ENCODE measurements at regions not wholly inside any gene's neighbourhood (a gene's known extent, or its start where the extent isn't known, plus 50 kb on each side); places are given as distances from the start of the nearest gene placed in this dataset.
"Not testable (repeated sequence)": the region's sequence is repeated elsewhere in the genome, so short reads cannot be mapped to it uniquely, and the experiment has no call there.

DNA sequence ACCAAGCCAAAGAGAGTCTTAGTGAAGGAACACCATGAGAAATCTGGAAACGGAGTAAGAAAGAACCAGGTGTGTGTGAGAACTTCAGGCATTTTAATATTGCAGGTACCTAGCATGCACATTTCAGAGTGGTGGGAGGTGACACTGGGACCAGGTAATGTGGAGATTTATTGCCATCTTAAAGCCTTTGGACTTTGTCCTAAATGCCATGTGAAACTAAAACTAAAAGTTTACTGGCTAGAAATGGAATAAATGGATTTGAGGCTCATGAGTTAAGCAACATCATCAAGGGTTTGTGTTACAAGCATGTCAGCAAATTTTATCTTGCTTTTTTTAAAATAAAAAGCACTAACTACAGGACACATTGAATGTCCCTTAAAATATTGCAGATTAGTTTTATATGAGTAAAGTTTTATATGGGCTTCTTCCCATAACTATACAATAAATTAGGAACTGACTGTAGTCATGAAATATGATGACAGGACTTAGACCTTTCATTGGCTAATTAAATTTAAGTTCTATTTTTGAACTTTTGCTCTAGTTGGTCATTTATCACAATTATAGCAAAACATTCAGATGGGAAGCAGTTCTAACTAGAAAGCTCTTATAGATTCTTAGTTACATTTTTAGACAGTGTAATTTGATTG lies 721.1 kb upstream of the NOVA1 start:
- no peak for DNase-seq (ENCODE audit: low read depth, low spot score)
- in situ Hi-C loops (cut with HindIII; ENCODE audit: low pct_unique_long_range_greater_than_20kb, low sequenced_read_pairs): no loop called here

DNA sequence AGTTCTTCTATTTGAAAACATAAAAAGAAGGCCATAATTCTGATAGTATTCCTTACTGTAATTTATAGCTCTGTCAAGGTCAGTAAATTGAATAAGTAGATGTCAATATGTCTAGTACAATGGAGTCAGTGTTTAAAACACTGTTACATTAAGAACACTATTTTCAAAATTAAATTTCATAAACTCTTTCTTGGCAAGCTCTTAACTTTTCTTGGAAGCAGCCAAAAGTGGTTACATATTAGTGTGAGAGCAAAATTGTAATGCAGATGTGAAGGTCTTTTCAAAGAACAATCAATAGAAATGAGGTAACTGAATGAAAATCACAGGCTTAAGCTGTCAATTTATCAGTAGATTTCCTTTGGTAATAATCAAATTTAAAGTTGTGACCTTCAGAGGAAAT lies 722.4 kb upstream of the NOVA1 start:
- in situ Hi-C loops (cut with HindIII; ENCODE audit: low pct_unique_long_range_greater_than_20kb, low sequenced_read_pairs): no loop called here
- no peak for DNase-seq (ENCODE audit: low read depth, low spot score)

DNA sequence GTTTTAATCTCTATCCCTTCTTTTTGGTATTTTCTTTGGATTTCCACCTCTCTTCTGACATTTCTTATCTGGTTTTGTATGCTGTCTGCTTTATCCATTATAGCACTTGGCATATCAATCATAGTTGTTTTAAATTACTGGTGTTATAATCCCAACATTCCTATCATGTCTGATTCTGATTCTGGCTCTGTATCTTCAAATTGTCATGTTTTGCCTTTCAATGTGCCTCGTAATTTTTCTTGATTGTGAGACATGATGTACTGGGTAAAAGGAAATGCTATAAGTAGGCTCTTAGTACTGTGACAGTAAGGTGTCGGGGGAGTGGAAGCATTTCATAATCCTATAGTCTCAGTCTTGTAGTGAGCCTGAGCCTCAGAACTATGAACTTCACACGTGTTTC lies 729.3 kb upstream of the NOVA1 start:
- in situ Hi-C loops (cut with HindIII; ENCODE audit: low pct_unique_long_range_greater_than_20kb, low sequenced_read_pairs): no loop called here

DNA sequence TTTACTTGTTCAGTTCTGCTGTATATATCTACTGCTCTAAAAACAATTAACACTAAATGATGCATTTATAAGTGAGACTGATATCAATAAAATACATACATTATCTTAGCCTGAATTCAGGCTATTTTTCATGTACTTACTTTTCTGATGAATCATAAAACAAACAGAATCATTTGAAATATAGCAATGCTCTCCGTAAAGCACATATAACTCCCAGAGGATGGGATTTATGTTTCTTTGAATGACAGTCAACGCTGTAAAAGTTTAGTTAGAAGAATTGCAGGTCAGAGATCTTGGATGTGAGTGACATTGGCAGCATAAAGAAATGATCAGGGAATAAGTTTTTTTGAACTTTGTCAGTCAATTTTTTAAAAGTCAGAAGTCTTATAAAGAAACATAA lies 740.2 kb upstream of the NOVA1 start:
- DNase-seq (ENCODE audit: low read depth, low spot score): no peak
- in situ Hi-C loops (cut with HindIII; ENCODE audit: low pct_unique_long_range_greater_than_20kb, low sequenced_read_pairs): no loop called here

More for the DNA sequence above, 729.3 kb upstream of the NOVA1 start:
- DNase-seq (ENCODE audit: low read depth, low spot score): no peak

DNA sequence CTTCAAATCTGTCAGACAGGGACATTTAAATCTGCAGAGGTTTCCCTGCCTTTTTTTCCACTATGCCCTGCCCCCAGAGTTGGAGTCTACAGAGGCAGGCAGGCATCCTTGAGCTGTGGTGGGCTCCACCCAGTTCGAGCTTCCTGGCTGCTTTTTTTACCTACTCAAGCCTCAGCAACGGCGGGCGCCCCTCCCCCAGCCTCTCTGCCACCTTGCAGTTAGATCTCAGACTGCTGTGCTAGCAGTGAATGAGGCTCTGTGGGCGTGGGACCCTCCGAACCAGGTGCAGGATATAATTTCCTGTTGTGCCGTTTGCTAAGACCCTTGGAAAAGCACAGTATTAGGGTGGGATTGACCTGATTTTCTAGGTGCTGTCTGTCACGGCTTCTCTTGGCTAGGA lies 765.2 kb upstream of the NOVA1 start:
- in situ Hi-C loops (cut with HindIII; ENCODE audit: low pct_unique_long_range_greater_than_20kb, low sequenced_read_pairs); DNase-seq (ENCODE audit: low read depth, low spot score): not testable (repeated sequence)

DNA sequence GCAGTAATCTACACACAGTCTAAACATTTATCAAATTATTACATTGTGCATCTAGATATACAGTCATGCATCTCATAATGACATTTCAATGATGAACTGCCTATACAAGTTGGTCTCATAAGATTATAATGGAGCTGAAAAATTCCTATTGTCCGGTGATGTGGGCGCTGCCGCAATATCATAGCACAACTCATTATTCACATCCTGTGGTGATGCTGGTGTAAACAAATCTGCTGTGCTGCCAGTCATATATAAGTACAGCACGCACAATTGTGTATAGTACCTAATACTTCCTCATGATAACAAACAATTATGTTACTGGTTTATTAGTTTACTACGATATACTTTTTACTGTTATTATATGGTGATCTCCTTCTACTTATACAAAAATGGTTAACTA lies 768.8 kb upstream of the NOVA1 start:
- in situ Hi-C loops (cut with HindIII; ENCODE audit: low pct_unique_long_range_greater_than_20kb, low sequenced_read_pairs): no loop called here
- DNase-seq (ENCODE audit: low read depth, low spot score): no peak

DNA sequence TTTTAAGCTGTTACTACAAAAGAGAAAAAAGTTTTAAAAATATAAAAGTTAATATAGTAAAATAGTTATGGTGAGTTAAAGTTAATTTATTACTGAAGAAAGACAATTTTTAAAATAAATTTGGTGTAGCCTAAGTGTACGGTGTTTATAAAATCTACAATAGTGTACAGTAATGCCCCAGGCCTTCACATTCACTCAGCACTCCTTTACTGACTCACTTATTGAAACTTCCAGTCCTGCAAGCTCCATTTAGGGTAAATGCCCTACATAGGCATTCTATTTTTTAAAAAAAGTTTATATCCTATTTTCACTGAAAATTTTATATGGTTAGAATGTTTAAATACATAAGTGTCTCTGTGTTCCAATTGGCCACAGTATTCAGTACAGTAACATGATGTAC lies 769.5 kb upstream of the NOVA1 start:
- no peak for DNase-seq (ENCODE audit: low read depth, low spot score)
- in situ Hi-C loops (cut with HindIII; ENCODE audit: low pct_unique_long_range_greater_than_20kb, low sequenced_read_pairs): no loop called here

DNA sequence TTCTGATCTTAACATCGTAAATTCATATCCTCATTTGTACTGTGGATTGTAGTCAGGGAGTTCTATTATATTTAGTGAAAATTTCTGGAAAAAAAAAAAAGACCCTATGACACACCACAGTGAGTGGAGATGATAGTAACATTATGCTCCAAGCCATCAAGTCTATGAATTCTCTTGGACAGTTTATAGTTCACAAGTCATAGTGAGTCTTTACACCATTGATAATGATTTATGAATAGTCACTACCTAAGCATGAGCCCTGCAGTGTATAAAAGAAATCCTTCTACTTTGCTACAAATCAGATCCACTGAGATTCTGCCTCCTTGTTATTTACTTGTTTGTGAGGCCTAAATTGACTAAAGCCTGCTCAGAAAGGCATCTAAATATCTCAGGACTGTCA lies 772.2 kb upstream of the NOVA1 start:
- DNase-seq (ENCODE audit: low read depth, low spot score): no peak
- in situ Hi-C loops (cut with HindIII; ENCODE audit: low pct_unique_long_range_greater_than_20kb, low sequenced_read_pairs): no loop called here

DNA sequence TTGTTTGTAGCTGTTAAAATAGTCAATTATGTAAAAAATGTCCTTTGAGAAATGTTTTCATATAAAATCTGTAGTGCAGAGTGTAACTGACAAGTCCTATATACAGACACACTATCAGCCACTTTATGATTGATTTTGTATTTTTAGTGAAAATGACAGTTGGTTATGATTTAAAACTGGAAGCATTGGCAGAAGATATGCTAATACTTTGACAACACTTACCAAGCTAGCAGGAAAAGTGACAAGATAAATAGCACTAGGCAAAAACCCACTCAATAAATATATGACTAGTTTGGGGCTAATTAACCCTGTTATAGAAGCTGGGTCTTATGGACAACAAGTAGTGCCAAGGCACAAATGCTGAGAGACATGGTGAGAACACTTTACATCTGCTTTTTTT lies 772.9 kb upstream of the NOVA1 start:
- DNase-seq (ENCODE audit: low read depth, low spot score): no peak
- in situ Hi-C loops (cut with HindIII; ENCODE audit: low pct_unique_long_range_greater_than_20kb, low sequenced_read_pairs): no loop called here

DNA sequence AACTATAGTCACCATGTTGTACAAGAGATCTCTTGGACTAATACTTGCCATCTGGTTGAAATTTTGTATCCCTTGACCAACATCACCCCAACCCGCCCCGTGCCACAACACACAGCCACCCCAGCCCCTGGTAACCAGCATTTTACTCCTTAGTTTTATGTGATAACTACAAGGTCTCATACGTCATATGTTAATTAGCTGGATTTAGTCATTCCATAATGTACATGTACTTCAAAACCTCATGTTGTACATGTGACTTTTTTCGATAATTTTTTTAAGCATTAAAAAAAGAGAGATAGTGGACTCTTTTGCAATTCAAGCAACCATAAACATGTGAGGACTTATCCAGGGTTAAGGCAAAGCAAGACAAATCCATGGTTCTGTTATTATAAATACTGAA lies 773.4 kb upstream of the NOVA1 start:
- in situ Hi-C loops (cut with HindIII; ENCODE audit: low pct_unique_long_range_greater_than_20kb, low sequenced_read_pairs): no loop called here
- DNase-seq (ENCODE audit: low read depth, low spot score): no peak

DNA sequence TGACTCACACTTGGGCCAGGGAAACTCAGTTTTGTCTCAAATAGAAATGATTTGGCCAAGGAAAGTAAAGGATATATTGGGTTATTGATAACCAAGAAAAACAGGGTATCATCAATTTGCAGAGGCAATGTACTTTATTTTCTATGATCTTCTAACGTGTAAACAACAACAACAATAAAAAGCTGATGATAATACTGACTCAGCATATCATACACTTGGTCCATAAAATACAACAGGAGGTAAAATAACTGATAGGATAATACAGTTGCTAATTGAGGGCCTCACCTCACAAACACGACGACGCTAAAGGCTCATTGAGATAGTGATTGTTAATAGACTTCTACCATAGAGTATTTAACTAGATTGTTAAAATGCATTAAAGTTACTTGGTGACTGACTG lies 774.0 kb upstream of the NOVA1 start:
- in situ Hi-C loops (cut with HindIII; ENCODE audit: low pct_unique_long_range_greater_than_20kb, low sequenced_read_pairs): no loop called here
- no peak for DNase-seq (ENCODE audit: low read depth, low spot score)

DNA sequence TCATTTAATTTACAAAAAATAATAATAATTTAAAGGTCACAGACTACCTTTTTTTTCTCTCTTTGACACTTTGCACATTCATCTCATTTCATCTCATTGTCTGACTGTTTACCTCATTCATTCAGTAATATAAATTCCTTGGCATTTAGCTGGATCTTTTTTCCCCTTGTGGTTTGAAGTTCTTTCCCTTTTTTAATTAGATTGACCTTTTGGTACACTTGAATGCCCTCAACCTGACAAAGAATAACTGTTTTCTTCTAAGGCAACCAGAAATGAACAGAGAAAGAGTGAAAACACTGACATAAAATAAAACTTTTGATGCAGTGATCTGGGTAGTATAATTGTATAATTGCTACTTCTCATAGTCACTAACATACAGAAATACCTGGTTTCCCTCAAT lies 774.9 kb upstream of the NOVA1 start:
- in situ Hi-C loops (cut with HindIII; ENCODE audit: low pct_unique_long_range_greater_than_20kb, low sequenced_read_pairs): no loop called here
- peak; percentile 91 for DNase-seq (ENCODE audit: low read depth, low spot score)

DNA sequence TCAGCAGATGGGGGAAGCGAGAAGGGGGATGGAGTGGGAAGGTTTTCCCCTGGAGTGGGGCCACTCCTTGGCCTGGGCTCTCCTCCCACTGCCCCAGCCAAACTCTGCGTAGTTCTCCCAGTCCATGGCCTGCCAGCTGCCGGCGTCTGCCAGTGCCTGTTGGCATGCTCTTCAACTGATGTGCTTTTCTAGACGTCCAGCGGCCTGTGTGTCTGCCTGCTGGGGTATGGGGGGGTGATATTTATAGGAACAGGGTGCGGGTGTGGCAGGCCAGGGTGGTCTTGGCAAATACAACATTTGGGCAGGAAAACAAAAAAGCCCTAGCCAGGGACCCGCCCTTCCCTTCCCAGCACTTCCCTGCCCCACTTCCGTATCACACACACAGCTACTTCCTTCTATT lies 786.3 kb upstream of the NOVA1 start:
- no peak for DNase-seq (ENCODE audit: low read depth, low spot score)
- in situ Hi-C loops (cut with HindIII; ENCODE audit: low pct_unique_long_range_greater_than_20kb, low sequenced_read_pairs): no loop called here

DNA sequence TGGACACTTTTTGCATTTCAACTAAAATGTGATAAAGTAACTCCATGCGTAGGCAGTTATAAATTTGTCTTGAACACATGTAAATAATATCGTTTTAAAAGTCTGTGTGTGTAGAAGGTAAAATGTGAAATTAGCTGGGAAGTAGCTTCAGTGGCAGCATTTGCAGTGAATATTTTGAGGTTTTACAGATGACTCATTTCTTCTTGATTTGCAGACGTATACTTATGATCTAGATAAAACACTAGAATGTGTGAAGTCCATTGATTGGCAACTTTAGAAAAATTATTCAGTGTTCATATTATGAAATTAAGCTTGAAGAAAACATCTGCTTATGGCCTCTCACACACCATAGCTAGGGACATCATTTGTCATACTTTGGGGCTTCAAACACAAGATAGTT lies 788.6 kb upstream of the NOVA1 start:
- no peak for DNase-seq (ENCODE audit: low read depth, low spot score)

DNA sequence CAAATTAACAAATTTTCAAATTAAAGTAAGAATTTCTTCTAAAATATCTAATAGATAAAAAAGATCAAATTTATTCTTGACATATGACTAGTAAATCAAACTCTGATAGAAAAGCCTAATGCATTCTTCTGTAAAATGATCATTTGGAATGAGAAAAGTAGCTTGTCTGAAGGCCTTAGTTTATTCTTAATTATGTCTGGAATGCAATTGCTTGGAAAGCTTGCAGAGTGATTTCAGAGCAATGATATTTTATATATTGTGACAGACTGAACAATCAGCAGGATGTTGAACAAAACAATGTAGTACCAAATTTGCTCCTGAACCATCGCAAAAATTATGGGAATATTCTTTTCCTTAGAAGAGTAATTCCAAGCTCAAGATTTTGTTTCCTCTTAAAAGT lies 789.6 kb upstream of the NOVA1 start:
- in situ Hi-C loops (cut with HindIII; ENCODE audit: low pct_unique_long_range_greater_than_20kb, low sequenced_read_pairs): no loop called here
- no peak for DNase-seq (ENCODE audit: low read depth, low spot score)

More for the DNA sequence above, 788.6 kb upstream of the NOVA1 start:
- in situ Hi-C loops (cut with HindIII; ENCODE audit: low pct_unique_long_range_greater_than_20kb, low sequenced_read_pairs): no loop called here

DNA sequence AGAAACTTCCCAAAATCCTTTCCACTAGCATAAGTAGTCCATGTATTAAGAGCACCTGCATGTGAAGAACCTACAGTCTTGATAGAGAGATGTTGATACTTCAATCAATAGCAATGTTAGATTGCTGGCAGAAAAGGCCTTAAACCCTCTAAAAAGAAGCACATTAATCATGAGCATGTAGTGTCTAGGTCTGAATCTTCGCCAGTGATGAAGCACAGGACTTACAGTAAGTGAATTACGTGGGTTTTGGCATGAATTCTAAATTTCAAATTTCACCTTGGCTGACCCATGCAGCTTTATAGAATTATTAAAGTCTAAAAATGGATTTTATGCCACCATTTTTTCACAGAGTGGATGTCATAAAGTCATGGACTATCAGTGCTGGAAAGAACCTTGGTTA lies 791.6 kb upstream of the NOVA1 start:
- in situ Hi-C loops (cut with HindIII; ENCODE audit: low pct_unique_long_range_greater_than_20kb, low sequenced_read_pairs): no loop called here
- DNase-seq (ENCODE audit: low read depth, low spot score): no peak

DNA sequence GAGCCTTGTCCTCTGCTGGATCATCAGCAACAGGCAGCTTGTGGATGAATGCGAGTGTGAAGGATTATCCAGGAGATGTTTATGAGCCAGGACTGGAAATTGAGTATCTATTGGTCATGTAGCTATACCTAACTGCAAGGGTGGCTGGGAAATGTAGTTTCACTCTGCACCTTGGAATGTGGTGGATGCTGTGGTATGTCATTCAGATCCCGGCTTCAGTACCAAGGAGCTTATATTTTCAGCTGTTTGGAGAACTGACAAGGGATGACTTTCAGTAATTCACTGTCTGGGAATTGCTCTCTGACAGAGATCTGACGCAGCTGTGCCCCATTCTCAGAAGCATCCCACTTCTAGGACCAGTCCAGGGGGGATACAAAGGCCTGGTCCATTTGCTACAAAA lies 792.3 kb upstream of the NOVA1 start:
- DNase-seq (ENCODE audit: low read depth, low spot score): no peak
- in situ Hi-C loops (cut with HindIII; ENCODE audit: low pct_unique_long_range_greater_than_20kb, low sequenced_read_pairs): no loop called here

DNA sequence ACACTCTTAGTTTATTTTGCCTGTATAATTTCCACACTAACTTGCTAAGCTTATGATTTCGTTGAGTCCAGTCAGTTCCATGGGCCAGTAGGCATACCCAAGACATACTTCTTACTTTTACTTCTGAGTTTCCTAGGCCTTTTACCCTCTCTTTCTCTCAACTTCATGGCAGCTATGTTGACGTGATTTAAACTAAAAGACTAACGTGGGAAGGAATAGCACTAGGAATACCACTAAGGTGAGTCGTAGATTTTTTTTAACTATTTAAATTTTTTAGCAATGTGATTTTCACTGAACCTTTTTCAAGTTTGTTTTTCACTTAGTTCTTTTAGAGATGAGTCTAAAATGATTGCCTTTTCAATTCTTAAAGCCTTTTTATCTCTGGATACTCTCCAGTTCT lies 793.5 kb upstream of the NOVA1 start:
- in situ Hi-C loops (cut with HindIII; ENCODE audit: low pct_unique_long_range_greater_than_20kb, low sequenced_read_pairs): no loop called here
- no peak for DNase-seq (ENCODE audit: low read depth, low spot score)

DNA sequence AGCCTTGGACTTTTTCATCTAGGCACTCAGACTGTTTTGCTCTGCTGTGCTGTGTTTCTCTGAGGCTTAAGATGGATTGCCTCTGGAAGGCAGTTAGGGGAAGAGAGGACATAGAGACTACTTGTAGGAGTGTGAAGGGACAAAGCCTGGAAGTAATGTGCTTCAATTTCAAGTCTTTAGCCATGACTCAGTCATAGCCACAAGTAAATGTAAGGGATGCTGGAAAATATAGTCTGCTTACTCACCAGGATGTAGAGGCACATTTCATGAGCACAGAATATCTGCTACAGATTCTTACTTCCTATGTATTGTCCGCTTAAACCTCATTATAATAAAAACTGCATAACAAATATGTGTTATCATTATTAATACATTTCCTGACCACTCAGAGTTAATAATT lies 794.3 kb upstream of the NOVA1 start:
- no peak for DNase-seq (ENCODE audit: low read depth, low spot score)
- in situ Hi-C loops (cut with HindIII; ENCODE audit: low pct_unique_long_range_greater_than_20kb, low sequenced_read_pairs): no loop called here

DNA sequence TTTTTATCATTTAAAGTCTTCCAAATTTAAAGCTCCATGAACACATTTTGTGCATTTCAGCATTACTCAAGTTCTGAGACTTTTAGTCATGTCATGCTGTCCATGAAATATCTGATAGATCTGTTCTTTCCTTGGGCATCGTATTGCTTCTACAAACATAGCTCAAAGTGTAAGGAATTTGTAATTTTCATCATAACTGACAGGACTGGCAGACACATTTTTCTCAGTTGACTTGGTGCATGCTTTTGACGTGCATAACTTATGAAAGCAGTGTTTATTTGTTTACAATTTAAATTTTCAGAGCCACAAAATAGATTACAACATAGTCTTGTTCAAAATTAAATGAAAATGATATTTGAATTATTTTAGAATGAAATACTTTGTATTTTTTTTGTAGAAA lies 812.1 kb upstream of the NOVA1 start:
- no peak for DNase-seq (ENCODE audit: low read depth, low spot score)
- in situ Hi-C loops (cut with HindIII; ENCODE audit: low pct_unique_long_range_greater_than_20kb, low sequenced_read_pairs): no loop called here

Data from SK-MEL-5 (cell line).